T follicular helper cell (primary cell): ENCODE measurements at regions not wholly inside any gene's neighbourhood (a gene's known extent, or its start where the extent isn't known, plus 50 kb on each side); places are given as distances from the start of the nearest gene placed in this dataset.
A peak's percentile ranks its signal among the peaks of the same experiment; 100 is the strongest.
"Not testable (repeated sequence)": the region's sequence is repeated elsewhere in the genome, so short reads cannot be mapped to it uniquely, and the experiment has no call there.

Experiments
- DNase-seq: peaks from one replicate; pipeline ENCODE4 v3.0.0-alpha.2; 2020; ENCODE audit warnings: low read depth

DNA sequence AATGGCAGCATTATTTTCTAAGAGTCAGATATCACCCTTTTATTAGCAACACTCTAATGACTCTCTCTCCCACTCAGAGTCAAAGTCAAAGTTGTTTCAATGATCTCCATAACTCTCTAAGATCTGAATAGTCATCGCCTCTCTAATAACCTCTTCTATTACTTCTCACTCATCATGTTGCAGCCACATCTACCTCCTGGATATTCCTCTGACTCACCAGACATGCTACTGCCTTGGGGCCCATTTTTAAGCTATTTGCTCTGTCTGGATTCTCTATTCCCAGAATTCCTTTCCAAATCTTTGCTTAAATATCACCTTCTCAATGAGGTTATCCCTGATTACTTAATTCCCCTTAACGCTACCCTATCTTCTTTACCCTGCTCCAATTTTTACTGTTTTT, 391.8 kb upstream of the MAGEB16 start:
- DNase-seq = no peak

DNA sequence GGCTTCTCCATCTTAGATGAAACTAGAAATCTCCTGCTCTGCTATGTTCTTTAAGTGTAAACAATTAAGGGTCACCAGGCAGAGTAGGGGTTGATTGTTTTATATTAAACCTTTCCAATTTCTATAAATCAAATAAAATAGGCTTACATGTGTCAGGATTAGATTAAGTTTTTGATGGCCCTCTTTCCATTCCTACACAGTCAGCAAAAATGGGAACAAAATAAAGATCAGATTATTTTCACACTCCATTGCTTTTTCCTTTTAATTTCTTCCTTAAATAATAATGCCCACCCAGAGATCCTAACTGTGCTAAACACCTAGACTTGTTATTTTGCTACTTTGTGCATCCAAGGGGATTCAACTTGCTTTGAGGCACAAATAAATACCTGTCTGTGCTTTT, 381.4 kb upstream of the MAGEB16 start:
- no peak for DNase-seq

DNA sequence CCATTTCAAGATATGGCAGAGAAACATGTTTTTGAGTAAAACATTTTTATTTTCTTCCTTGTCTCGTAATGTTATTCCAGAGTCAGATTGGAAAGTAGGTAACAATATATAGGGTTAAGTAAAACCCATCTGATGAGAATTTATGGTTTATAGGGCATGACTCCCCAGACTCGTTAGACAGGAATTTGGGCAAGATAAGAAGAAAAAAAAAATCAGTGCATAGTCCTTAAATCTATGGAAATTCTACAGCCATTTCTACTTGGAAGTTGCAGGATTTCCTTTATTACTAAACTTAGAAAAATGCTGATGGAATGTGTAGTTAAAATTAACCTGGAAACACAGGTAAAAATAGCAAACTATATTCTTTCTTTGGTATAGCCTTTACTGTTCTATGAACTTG, 366.1 kb upstream of the MAGEB16 start:
- no peak for DNase-seq

DNA sequence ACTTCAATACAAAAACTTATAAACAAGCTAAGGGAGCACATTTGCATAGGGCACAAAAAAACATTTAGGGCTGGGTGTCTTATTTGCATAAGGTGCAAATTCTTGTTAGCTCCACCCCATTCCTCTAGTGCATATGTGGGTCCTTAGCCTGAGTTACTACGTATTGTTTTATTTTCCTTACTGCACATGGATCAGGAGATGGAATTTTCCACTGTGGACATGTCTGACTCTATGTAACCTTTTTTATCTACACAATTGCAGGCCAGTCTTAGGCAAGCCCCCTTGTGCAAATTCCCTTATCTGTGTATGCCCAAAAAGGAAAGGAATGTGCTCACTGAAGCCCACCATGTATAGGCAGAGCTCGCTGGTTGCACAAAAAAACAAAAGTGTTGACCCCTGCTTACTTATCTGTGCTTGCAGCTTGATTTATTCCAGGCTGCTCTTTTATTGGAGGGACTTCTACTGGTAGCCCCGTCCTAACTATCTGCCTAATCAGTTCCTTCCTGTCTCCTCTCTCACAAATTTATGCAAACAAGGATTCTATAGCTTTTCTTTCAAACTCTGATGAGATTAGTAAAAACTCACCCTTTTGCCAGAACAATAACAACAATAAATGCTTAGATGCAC, 359.0 kb upstream of the MAGEB16 start:
- DNase-seq = no peak

DNA sequence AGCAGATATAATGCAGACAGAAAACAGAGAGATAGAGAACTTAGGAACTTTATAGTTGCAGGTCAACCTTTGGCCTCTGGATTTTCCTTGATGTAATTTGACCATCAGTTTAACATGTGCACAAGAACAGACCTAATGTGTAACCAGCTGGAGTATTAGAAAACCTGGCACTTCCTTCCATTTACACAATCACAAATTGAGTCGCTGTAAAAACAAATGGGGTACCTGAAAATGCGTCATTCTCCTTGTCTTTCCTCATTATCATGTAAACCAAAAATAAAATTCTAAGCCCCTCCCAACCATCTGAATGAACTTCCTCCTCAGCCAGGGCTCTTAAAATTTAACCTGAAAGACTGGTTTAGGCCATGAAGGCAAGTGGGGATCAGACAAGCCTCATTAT, 358.4 kb upstream of the MAGEB16 start:
- DNase-seq = no peak

DNA sequence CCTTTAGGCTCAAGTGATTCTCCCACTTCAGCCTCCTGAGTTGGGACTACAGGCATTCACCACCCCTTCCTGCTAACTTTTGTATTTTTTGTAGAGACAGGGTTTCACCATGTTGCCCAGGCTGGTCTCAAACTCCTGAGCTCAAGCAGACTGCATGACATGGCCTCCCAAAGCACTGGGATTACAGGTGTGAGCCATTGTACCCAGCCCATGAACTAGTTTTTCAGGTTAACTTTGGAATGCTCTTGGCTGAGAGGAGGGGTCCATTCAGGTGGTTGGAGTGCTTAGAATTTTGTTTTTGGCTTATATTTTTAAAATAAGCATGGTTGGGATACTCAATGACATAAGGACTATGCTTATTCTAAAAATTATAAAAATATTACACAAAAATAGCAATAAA, 355.7 kb upstream of the MAGEB16 start:
- no peak for DNase-seq

DNA sequence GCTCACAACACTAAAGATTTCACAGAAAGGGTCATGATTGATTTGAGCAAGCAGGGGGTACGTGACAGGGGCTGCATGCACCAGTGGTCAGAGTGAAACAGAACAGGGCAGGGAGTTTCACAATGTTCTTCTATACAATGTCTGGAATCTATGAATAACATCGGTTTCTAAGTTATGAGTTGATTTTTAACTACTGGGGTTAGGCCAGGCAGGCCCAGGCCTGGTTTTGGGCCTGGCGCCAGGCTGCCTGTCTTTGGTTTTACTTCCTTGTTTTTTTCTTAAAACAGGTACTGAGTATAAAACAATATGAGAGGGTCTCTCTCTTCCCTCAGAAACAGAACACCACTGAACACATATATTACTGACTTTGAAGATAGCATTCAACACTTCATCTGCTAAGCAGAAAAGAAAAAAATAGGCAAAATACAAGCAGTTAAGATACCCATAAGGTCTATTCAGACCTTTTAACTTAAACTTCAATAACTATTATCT, 355.0 kb upstream of the MAGEB16 start:
- DNase-seq = peak; percentile 1

DNA sequence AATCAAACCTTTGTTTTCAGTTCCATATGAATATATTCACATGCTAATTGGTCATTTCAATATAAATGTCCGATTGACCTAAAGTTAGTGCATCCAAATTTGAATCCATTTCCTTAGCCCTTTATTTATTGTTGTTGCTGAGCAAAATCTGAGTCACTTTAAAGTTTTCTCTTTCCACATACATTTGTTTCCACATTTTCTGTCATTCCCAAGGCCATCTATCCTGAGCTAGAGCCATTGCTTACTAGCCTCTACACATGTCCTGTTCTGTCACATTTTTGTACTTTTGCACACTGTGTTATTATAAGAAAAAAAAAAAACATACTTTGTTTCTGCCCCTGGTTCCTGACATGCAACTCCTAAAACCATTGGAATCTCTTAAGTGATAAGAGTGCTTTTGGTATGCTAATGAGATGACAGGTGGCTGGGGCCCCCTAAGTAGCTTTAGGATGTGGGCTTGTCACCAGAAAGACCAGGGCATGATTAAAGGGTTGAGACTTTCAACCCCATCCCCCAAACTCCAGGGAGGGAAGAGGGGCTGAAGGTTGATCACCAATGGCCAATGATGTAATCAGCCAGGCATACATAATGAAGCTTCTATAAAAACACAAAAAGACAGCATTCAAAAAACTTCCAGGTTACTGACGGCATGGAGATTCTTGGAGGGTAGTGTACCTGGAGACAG, 353.3 kb upstream of the MAGEB16 start:
- no peak for DNase-seq

DNA sequence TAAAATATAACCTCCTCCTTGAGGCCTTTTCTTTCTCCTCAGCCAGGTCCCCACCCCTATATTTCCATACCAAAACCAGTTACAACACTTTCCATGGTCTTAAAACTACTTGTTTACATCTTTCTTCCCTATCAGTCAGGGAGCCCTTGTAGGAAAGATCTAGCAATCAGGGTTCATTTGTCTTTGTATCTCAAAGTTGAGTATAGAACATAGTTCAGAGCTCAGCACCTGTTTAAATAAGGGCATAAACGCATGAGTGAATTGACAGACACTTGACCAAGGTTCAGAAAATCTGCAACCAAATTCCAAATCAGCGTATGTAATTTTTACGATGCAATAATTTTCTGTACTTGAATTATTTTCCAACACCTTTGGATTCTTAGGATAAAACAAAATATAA, 352.2 kb upstream of the MAGEB16 start:
- no peak for DNase-seq

DNA sequence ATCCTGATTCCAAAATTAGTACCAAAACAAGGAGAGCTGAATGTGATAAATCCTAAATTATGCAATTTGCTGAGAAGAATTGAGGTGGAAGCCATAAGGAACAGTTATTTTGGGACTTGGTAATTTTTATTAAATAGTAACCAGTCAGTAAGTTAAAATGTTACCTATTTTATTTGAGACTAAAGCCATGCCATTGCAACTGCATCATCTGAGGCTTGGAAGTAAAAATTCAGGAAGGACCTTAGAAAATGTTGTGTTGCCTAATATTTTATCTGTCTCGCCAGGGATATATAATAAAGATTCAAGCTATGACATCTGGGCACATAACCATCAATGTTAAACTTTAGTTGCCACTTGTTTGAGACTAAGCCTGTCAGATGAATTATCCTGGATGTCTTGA, 341.3 kb upstream of the MAGEB16 start:
- no peak for DNase-seq

DNA sequence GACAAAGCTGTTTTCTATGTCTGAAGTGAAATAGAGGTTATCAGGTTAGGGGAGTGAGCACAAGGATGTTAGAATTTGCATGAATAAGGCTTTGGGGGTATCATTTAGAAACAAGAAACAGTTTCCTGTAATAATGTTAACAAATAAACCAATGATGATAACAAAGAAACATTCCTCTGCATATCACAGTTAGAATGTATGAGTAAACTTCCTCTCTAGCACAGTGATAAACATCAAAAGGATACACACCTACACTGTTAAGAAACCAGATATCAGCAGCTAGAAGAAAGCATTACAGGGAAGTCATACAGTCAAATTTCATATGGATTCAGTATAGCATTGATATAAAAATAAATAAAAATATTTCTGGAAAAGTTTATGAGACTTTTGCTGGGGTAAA, 340.0 kb upstream of the MAGEB16 start:
- DNase-seq = no peak

DNA sequence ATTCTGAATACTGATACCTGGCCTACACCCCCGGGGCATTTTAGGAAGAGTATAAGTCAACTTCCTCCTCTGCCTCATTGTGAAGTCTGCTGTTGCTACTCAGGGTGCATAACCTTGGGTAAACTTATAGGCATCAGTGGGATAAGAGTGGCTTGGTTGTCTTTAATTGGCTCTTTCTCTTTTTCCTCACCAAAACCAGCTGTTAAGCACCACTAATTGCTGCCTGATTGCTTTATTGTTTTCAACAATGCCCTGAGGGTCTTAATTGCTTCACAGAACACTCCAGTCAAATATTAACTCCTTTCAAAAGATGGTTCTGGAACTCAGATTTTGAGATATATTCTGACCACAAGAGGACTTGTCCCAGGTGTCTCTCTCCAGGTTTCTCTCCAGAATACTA, 337.0 kb upstream of the MAGEB16 start:
- DNase-seq = no peak

DNA sequence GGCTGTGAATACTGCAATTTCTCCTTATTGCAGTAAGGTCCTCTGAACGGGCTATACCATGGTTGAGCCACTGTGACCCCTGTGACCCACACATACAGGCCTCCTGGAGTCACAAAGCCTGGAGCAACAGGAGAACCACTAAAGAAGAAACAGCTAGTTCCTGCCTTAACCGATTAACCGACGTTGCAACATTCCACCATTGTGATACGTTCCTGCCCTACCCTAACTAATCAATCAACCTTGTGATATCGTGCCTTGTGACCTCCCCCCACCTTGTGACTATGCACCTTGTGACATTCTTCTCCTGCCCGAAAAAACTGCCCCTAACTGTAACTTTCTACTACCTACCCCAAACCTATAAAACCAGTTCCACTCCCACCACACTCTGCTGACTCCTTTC, 301.5 kb upstream of the MAGEB16 start:
- not testable (repeated sequence) for DNase-seq

DNA sequence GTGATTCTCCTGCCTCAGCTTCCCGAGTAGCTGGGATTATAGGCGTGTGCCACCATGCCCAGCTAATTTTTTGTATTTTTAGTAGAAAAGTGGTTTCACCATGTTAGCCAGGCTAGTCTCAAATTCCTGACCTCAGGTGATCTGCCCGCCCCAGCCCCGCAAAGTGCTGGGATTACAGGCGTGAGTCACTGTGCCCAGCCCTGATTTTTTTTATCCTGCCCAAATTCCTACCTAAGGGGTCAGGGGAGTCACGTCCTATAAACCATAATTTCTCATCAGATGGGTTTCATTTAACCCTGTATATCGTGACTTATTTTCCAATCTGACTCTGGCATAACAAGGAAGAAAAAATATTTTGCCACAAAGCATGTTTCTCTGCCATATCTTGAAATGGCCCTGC, 300.7 kb upstream of the MAGEB16 start:
- DNase-seq = not testable (repeated sequence)

DNA sequence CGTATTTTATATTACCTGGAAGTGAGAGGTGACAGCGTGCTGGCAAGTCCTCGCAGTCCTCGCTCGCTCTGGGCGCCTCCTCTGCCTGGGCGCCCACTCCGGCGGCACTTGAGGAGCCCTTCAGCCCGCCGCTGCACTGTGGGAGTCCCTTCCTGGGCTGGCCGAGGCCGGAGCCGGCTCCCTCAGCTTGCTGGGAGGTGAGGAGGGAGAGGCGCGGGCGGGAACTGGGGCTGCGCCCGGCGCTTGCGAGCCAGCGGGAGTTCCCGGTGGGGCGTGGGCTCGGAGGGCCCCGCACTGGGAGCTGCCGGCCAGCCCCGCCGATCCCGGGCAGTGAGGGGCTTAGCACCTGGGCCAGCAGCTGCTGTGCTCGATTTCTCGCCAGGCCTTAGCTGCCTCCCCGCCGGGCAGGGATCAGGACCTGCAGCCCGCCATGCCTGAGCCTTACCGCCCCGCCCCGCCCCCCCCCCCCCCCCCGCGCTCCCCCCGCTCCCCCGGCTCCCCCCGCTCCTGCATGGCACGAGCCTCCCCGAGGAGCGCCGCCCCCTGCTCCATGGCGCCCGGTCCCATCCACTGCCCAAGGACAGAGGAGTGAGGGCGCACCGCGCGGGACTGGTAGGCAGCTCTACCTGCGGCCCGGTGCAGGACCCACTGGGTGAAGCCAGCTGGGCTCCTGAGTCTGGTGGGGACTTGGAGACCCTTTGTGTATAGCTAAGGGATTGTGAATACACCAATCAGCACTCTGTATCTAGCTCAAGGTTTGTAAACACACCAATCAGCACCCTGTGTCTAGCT, 298.9 kb upstream of the MAGEB16 start:
- no peak for DNase-seq

DNA sequence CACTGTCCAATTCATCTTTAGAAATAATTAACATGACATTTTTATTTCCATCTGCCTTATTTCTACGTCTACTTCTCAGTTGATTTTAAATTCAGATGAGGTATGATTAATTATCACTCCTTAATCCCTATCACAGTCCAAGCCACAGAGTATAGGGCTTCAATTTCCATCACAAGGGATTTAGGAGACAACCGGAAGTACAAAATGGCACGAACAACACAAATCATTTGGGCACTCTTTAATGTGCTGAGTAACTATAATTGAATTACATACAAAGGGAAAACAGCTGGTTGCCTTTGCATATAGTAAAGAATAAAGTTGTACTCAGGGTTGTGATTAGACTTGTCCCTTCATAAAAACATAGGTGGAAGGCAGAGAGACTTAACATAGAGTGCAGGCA, 290.4 kb upstream of the MAGEB16 start:
- DNase-seq = no peak

DNA sequence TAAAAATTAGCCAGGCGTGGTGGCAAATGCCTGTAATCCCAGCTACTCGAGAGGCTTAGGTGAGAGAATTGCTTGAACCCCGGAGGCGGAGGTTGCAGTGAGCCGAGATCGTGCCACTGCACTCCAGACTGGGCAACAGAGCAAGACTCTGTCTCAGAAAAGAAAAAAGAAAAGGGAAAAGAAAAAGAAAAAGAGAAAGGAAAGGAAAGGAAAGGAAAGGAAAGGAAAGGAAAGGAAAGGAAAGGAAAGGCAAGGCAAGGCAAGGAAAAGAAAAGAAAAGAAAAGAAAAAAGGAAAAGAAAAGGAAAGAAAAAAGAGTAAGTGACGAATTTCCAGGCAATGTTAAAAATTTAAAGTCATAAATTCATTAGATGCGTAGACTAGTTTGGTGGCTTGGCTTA, 250.1 kb upstream of the MAGEB16 start:
- DNase-seq = not testable (repeated sequence)

DNA sequence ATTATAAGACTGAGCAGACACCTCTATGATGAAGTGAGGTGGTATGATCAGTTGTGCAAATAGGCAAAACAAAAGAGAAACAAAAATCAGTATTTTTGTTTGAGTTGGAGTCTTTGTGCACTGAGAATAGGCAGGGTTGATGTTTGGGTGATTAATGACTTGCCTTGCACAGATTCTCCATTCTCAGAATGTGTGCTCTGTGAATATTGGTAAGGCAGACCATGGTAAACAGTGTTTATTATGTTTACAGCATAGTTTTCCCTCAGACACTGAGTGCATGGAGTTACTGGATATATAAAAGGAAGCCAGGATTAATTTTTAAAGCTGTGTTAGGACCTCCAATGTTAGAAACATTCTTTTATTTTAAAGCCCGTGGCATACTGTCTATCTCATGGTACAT, 240.2 kb upstream of the MAGEB16 start:
- no peak for DNase-seq

DNA sequence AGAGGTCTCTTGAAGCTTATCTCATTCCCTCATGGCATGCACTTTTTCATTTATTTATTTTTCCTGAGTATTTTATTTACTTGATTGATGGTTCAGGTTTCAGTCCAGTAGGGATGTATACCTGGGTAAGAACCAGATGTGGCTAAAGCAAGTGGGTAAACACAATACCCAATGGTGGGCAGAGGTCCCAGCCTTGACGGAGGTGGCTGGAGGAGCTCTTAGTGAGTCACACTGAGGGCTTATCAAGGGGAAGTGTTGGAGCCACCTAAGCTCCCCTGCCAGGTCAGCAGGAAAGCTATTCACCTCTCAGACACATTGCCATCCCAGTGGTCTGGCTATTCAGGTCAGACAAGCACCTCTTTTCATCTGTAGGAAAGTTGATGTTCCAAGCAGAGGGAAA, 236.2 kb upstream of the MAGEB16 start:
- DNase-seq = no peak

DNA sequence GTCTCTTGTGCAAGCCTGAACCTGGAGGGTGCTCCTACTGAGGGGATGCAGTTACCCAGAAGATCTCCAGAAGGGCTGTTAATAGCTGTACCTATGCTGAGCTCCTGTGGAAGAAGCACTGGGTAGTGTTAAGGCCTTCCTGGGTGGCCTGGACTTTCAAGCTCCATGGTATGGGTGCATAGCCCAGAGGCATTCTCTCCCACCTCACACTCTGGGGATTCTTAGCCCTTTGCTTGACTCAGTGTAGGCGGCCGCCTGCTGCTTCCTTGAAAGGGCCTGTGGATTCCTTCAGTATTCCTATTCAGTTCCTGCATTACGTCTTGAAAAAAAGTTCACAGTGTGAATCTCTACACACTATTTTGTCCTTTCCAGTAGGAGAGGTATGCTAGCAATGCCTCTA, 235.7 kb upstream of the MAGEB16 start:
- no peak for DNase-seq

DNA sequence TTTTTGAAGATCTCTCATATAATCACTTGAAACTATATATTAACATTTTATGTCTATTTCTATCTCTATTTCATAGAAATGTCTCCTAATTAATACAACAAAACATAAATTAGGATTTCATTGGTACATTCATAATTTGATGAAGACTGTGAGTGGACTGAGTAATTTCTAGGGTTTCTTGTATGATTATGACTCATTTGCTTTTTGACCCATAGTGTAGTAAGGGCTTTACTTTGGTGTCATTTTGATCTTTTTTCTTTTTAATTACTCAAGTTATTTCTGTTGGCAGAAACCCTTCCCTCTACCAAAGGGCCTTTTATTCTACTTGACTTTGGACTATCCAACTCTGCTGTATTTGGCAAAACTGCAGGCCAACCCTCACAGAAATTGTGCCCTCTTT, 207.9 kb upstream of the MAGEB16 start:
- no peak for DNase-seq

DNA sequence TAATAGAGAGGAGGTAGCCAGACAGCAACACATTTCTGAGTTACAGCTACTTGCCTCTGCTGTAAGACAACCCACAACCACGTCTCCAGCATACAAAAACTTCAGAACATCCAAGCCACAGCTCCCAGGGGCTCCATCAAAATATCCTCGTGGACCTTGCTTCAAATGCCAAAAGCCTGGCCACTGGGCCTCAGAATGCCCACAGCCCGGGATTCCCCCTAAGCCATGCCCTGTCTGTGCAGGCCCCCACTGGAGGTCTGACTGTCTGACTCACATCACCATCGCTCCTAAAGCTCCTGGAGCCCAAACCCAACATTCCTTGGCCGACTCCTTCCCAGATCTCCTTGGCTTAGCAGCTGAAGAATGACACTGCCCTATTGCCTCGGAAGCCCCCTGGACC, 186.6 kb upstream of the MAGEB16 start:
- DNase-seq = not testable (repeated sequence)

DNA sequence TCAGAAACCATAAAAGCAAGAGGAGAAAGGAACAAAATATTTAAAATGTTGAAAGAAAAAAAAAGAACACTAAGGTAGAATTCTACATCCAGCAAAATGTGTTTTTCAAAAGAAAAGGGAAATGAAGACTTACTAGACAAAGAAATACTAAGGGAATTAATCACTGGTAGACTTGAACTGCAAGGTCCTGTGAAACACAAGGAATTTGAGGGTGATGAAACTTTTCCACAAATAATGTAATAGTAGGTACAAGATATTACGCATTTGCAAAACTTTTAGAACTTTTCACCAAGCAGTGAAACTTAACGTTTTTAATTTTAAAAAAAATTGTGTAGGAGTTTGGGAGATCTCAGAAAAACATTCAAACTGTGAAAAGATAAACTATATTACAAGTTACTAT, 180.3 kb upstream of the MAGEB16 start:
- DNase-seq = no peak
